Left cardiac atrium (tissue), 4 donors: ENCODE measurements at regions not wholly inside any gene's neighbourhood (a gene's known extent, or its start where the extent isn't known, plus 50 kb on each side); places are given as distances from the start of the nearest gene placed in this dataset.
"Not testable (repeated sequence)": the region's sequence is repeated elsewhere in the genome, so short reads cannot be mapped to it uniquely, and the experiment has no call there.

Experiments used
- ATAC-seq, 2 donors: fragments of 200-7000 bp; cut with Tn5 transposase; one replicate each; pipeline ENCODE4 v1.9.1; 2020; ENCODE audit warnings: mild to moderate bottlenecking in 2 of 2, moderate library complexity in 2 of 2
- DNase-seq: peaks from one replicate; pipeline ENCODE4 v3.0.0-alpha.2; 2020
- intact Hi-C, 2 donors: fragments of 100-400 bp; cut with DNase I; formaldehyde crosslinking; loops; one replicate each; pipeline versions ENCODE4 v1.14.1 to v1.15.1; 2022 to 2023
- donor health status: DM: no; HTN: yes; CAD: no.
- donor health status: DM: no; HTN: yes; CAD: no; lungs with severe emphysema.
- donor health status: DM: yes; HTN: yes; CAD: no.
- donor health status: Dilated cardiomyopathy.

- DNase-seq (no peak), ATAC-seq (no peak)
- intact Hi-C loops = no loop called here
Measured at GRCh38 chr10:45106236-45106856, 105.6 kb downstream of the ZNF22 start.

- intact Hi-C loops = no loop called here
- DNase-seq (no peak), ATAC-seq (no peak)
Measured at GRCh38 chr10:45111509-45111908, 110.8 kb downstream of the ZNF22 start.

- ATAC-seq, DNase-seq, intact Hi-C loops: not testable (repeated sequence)
Measured at GRCh38 chr10:45117940-45118339, 117.2 kb downstream of the ZNF22 start.

GRCh38 chr10:45118929-45119328, 118.2 kb downstream of the ZNF22 start:
- intact Hi-C loops = no loop called here
- ATAC-seq = no peak
- DNase-seq = no peak

- intact Hi-C loops, DNase-seq, ATAC-seq: not testable (repeated sequence)
Measured at GRCh38 chr10:45122180-45122860, 121.6 kb downstream of the ZNF22 start.

- ATAC-seq = no peak
Measured at GRCh38 chr10:45135443-45136198, 134.9 kb downstream of the ZNF22 start.

GRCh38 chr10:45136256-45136655, 135.5 kb downstream of the ZNF22 start:
- intact Hi-C loops = no loop called here

More at GRCh38 chr10:45135443-45136198, 134.9 kb downstream of the ZNF22 start:
- intact Hi-C loops = no loop called here
- no peak for DNase-seq

GRCh38 chr10:45144326-45145070, 143.8 kb downstream of the ZNF22 start:
- DNase-seq (no peak), ATAC-seq (no peak)
- intact Hi-C loops = no loop called here

More at GRCh38 chr10:45136256-45136655, 135.5 kb downstream of the ZNF22 start:
- DNase-seq (no peak), ATAC-seq (no peak)

GRCh38 chr10:45145143-45145542, 144.4 kb downstream of the ZNF22 start:
- intact Hi-C loops, DNase-seq, ATAC-seq: not testable (repeated sequence)

GRCh38 chr10:45147000-45147399, 146.3 kb downstream of the ZNF22 start:
- DNase-seq (no peak), ATAC-seq (no peak)
- intact Hi-C loops = no loop called here

GRCh38 chr10:45150997-45151396, 150.3 kb downstream of the ZNF22 start:
- ATAC-seq = no peak
- DNase-seq = no peak
- intact Hi-C loops = no loop called here

GRCh38 chr10:45151467-45152214, 150.9 kb downstream of the ZNF22 start:
- ATAC-seq = no peak
- DNase-seq = no peak
- intact Hi-C loops = no loop called here

GRCh38 chr10:45152726-45153125, 152.0 kb downstream of the ZNF22 start:
- intact Hi-C loops = no loop called here
- no peak for DNase-seq
- no peak for ATAC-seq

GRCh38 chr10:45154502-45154901, 153.8 kb downstream of the ZNF22 start:
- ATAC-seq = no peak
- DNase-seq = no peak
- intact Hi-C loops = no loop called here

- DNase-seq (no peak), ATAC-seq (no peak)
- intact Hi-C loops = no loop called here
Measured at GRCh38 chr10:45155784-45156183, 155.1 kb downstream of the ZNF22 start.

GRCh38 chr10:45160271-45160670, 155.1 kb downstream of the OR13A1 start:
- no peak for DNase-seq
- ATAC-seq = no peak
- intact Hi-C loops = no loop called here

GRCh38 chr10:45163315-45163975, 152.0 kb downstream of the OR13A1 start:
- intact Hi-C loops = no loop called here
- no peak for DNase-seq
- ATAC-seq = no peak

GRCh38 chr10:45175520-45176118, 139.8 kb downstream of the OR13A1 start:
- DNase-seq, intact Hi-C loops, ATAC-seq: not testable (repeated sequence)
